K562 (cell line): ENCODE measurements at regions not wholly inside any gene's neighbourhood (a gene's known extent, or its start where the extent isn't known, plus 50 kb on each side); places are given as distances from the start of the nearest gene placed in this dataset.

ENCODE experiments used
- ATAC-seq: fragments of 200-7000 bp; cut with Tn5 transposase; 3 replicates; pipeline ENCODE4 v1.9.1; 2020; ENCODE audit warnings: moderate library complexity
- BruUV-seq: library from RNA; stranded (reverse); fragments of 400-500 nt; replicated peaks from 2 replicates; lab custom pipeline; 2021; lab: Mats Ljungman, UMichigan
- CTCF ChIA-PET: fragments of 300-600 bp; formaldehyde crosslinking; extraction: SDS; loops from one replicate; lab custom pipeline; 2021; ENCODE audit warnings: low intra/inter-chr PET ratio; lab: Yijun Ruan, JAX
- POLR2A ChIA-PET: fragments of 300-600, 350-650 bp; sonication (Branson Sonifier 250); formaldehyde crosslinking; extraction: SDS; loops from one replicate; lab custom pipeline; 2021; ENCODE audit warnings: antibody characterized with exemption, inconsistent platforms; lab: Yijun Ruan, JAX
- DNase-seq, 4 experiments: peaks; one replicate each; pipeline versions ENCODE4 v3.0.0 to v3.0.0-alpha.2; 2011 to 2018; ENCODE audit warnings: low spot score in 3 of 4, mixed read lengths in 3 of 4; ENCODE audit errors: extremely low read depth in 1 of 4
- FAIRE-seq: peaks from 2 replicates; lab custom pipeline; 2011; peaks lifted over from hg19 to GRCh38; lab: Jason Lieb, UNC
- H2AFZ ChIP-seq: 2 replicates; pipeline ENCODE4 v1.6.0; 2011; ENCODE audit warnings: low read depth, low read length, control low read depth, inconsistent platforms
- H3K27ac ChIP-seq: fragments of 200-600 bp; 3 replicates; pipeline ENCODE4 v1.8.0; 2011; ENCODE audit warnings: low read depth, mild to moderate bottlenecking, control low read depth, inconsistent platforms, low read length, moderate library complexity, mixed read lengths; ENCODE audit errors: extremely low read depth
- H3K27me3 ChIP-seq, 2 experiments: fragments of 300-600 bp in 1 of 2; 2 replicates in 1 of 2; 3 replicates in 1 of 2; pipeline versions ENCODE4 v1.6.0 to v1.8.0; 2011; ENCODE audit warnings: inconsistent platforms in 2 of 2, low read length in 2 of 2, mild to moderate bottlenecking in 1 of 2, mixed read lengths in 1 of 2, moderate library complexity in 1 of 2; ENCODE audit not compliant: control insufficient read depth in 2 of 2, insufficient read depth in 2 of 2
- H3K36me3 ChIP-seq: fragments of 300-600 bp; 3 replicates; pipeline ENCODE4 v1.8.0; 2011; ENCODE audit warnings: mild to moderate bottlenecking, low read length, inconsistent platforms; ENCODE audit not compliant: control insufficient read depth, insufficient read depth
- H3K4me1 ChIP-seq, 2 experiments: fragments of 200-600 bp in 1 of 2; replicated peaks in 1 of 2; 2 replicates in 1 of 2; 3 replicates in 1 of 2; pipeline versions ENCODE4 v1.5.1 to v1.8.0; 2011; ENCODE audit warnings: inconsistent platforms in 2 of 2, low read length in 2 of 2, mild to moderate bottlenecking in 1 of 2, mixed read lengths in 1 of 2, moderate library complexity in 1 of 2; ENCODE audit not compliant: control insufficient read depth in 2 of 2, insufficient read depth in 2 of 2
- H3K4me2 ChIP-seq: 2 replicates; pipeline ENCODE4 v1.6.1; 2011; ENCODE audit warnings: low read length, control low read depth, inconsistent platforms, mixed read lengths; ENCODE audit not compliant: insufficient read depth
- H3K4me3 ChIP-seq: fragments of 200-600 bp; sonication (generic), shearing (Covaris generic); 2 replicates; pipeline ENCODE4 v1.5.1; 2016; ENCODE audit warnings: control low read depth, inconsistent platforms
- H3K79me2 ChIP-seq: fragments of 200-600 bp; 3 replicates; pipeline ENCODE4 v1.8.0; 2011; ENCODE audit warnings: low read length, inconsistent platforms; ENCODE audit not compliant: control insufficient read depth, insufficient read depth
- H3K9ac ChIP-seq, 2 experiments: 2 replicates each; pipeline versions ENCODE4 v1.6.0 to v1.6.1; 2011; ENCODE audit warnings: low read depth in 2 of 2, low read length in 2 of 2, control low read depth in 1 of 2, inconsistent platforms in 1 of 2, mild to moderate bottlenecking in 1 of 2, mixed read lengths in 1 of 2; ENCODE audit not compliant: insufficient read depth in 1 of 2
- H3K9me1 ChIP-seq: one replicate; pipeline ENCODE4 v1.6.0; 2011; ENCODE audit warnings: inconsistent platforms, mild to moderate bottlenecking, low read length, moderate library complexity; ENCODE audit not compliant: control insufficient read depth, insufficient read depth
- H3K9me3 ChIP-seq: replicated peaks from 2 replicates; pipeline ENCODE4 v1.5.1; 2011; ENCODE audit warnings: low read depth, low read length, inconsistent platforms; ENCODE audit not compliant: control insufficient read depth, insufficient read depth
- H4K20me1 ChIP-seq: replicated peaks from 2 replicates; pipeline ENCODE4 v1.6.1; 2011; ENCODE audit warnings: low read length, inconsistent platforms, mixed read lengths; ENCODE audit not compliant: control insufficient read depth, insufficient read depth
- C11orf30 ChIP-seq: fragments of 450-650 bp; IDR thresholded peaks from 2 replicates; pipeline ENCODE4 v1.6.1; 2016; ENCODE audit warnings: low read depth, mild to moderate bottlenecking
- CTCF ChIP-seq, 3 experiments: IDR thresholded peaks in 2 of 3; conservative IDR thresholded peaks in 1 of 3; 2 replicates each; pipeline ENCODE4 v1.5.1; 2011 to 2012; ENCODE audit warnings: low read length in 3 of 3, mild to moderate bottlenecking in 3 of 3, control low read depth in 2 of 3, improper control_type of control experiment in 1 of 3, inconsistent platforms in 1 of 3, low read depth in 1 of 3, mixed read lengths in 1 of 3, moderate library complexity in 1 of 3; ENCODE audit not compliant: insufficient read depth in 2 of 3
- FOS ChIP-seq: IDR thresholded peaks from 3 replicates; pipeline ENCODE4 v1.6.1; 2011; ENCODE audit not compliant: insufficient read length; ENCODE audit errors: extremely low read depth
- MLLT1 ChIP-seq, 2 experiments: fragments of 450-650 bp; IDR thresholded peaks; 2 replicates each; pipeline ENCODE4 v1.6.1; 2016
- PHTF2 ChIP-seq: fragments of 250-450 bp; sonication (Bioruptor Pico); IDR thresholded peaks from 2 replicates; pipeline ENCODE4 v1.5.0; 2021; ENCODE audit warnings: mild to moderate bottlenecking
- SMAD1 ChIP-seq: fragments of 150-350 bp; IDR thresholded peaks from 2 replicates; pipeline ENCODE4 v1.6.1; 2014; ENCODE audit warnings: low read length, low read depth; ENCODE audit not compliant: partially characterized antibody
- SMARCA4 ChIP-seq: fragments of 450-650 bp; IDR thresholded peaks from 2 replicates; pipeline ENCODE4 v1.6.1; 2016
- SMARCA5 ChIP-seq: fragments of 450-650 bp; IDR thresholded peaks from 2 replicates; pipeline ENCODE4 v1.6.1; 2016
- SNIP1 ChIP-seq: fragments of 450-650 bp; IDR thresholded peaks from 2 replicates; pipeline ENCODE4 v1.7.1; 2017; ENCODE audit warnings: low read depth, mild to moderate bottlenecking
- WHSC1 ChIP-seq: IDR thresholded peaks from one replicate; pipeline ENCODE4 v1.6.1; 2012; ENCODE audit warnings: low read length, control low read depth, inconsistent platforms
- ZNF280B ChIP-seq: fragments of 250-450 bp; sonication (Bioruptor Pico); IDR thresholded peaks from 2 replicates; pipeline ENCODE4 v1.5.1; 2021; ENCODE audit warnings: mild to moderate bottlenecking
- WGBS: fragments of 100-300 bp; shearing (Covaris generic); methylation state at CpG from one replicate; pipeline ENCODE4 v1.1.6; 2016; ENCODE audit warnings: low coverage, mixed read lengths; ENCODE audit not compliant: insufficient coverage; ENCODE audit errors: missing lambda C conversion rate; 5-methylcytosine and 5-hydroxymethylcytosine counted together
- in situ Hi-C: fragments of 300-500 bp; cut with MboI; formaldehyde crosslinking; loops from 4 replicates; pipeline ENCODE4 v1.15.0; 2018; ENCODE audit warnings: inconsistent platforms, mixed read lengths
- intact Hi-C: fragments of 100-400 bp; cut with micrococcal nuclease; formaldehyde crosslinking; loops from 2 replicates; pipeline ENCODE4 v1.14.2; 2022
- TF ChIP-seq, protein P1 (sequence below): sonication (generic); formaldehyde crosslinking; IDR thresholded peaks from 2 replicates; pipeline ENCODE4 v1.5.0; 2020; ENCODE audit warnings: missing genetic modification reagents
- TF ChIP-seq, protein P2 (sequence below): IDR thresholded peaks from 2 replicates; pipeline ENCODE4 v1.6.1; 2016; ENCODE audit warnings: missing genetic modification characterization, missing compliant biosample characterization
- TF ChIP-seq, protein P3 (sequence below): sonication (generic); formaldehyde crosslinking; IDR thresholded peaks from 2 replicates; pipeline ENCODE4 v1.8.1; 2022; ENCODE audit warnings: missing genetic modification reagents
- TF ChIP-seq, protein P4 (sequence below): IDR thresholded peaks from 2 replicates; pipeline ENCODE4 v1.6.1; 2011; ENCODE audit not compliant: insufficient read length; ENCODE audit errors: extremely low read depth

GRCh38 chr10:24039897-24040296 lies 169.0 kb upstream of the KIAA1217 start:
- H3K36me3 ChIP-seq = no peaks in the 10 kb centered on the region
- H3K9me1 ChIP-seq = no peaks in the 10 kb centered on the region
- no peak overlapping the region for H3K27ac ChIP-seq
- in situ Hi-C loops = no loop called here
- ATAC-seq = no peak
- BruUV-seq = no TSS peak
- no peak overlapping the region for H3K4me3 ChIP-seq
- H4K20me1 ChIP-seq = no peaks in the 10 kb centered on the region
- no peaks in the 10 kb centered on the region for H3K27me3 ChIP-seq
- H3K4me1 ChIP-seq = no peaks in the 10 kb centered on the region
- no peak overlapping the region for H3K9ac ChIP-seq
- WGBS = 0% methylated on average over 3 of the region's 3 CpGs
- no peak overlapping the region for H3K4me2 ChIP-seq
- intact Hi-C loops = no loop called here
- ChIA-PET POLR2A (no interaction called here), CTCF (interaction anchor here (0.6 kb wide), 1 partner anchor 547 kb away, joined by 3 read pairs; no protein-coding TSS in a partner anchor)
- FAIRE-seq = no peak
- DNase-seq = no peak
- H3K79me2 ChIP-seq = no peaks in the 10 kb centered on the region
- no peaks in the 10 kb centered on the region for H3K9me3 ChIP-seq
- H2AFZ ChIP-seq = no peak overlapping the region
- no peak for TF ChIP-seq SMARCA5
- TF ChIP-seq, protein P1, sequence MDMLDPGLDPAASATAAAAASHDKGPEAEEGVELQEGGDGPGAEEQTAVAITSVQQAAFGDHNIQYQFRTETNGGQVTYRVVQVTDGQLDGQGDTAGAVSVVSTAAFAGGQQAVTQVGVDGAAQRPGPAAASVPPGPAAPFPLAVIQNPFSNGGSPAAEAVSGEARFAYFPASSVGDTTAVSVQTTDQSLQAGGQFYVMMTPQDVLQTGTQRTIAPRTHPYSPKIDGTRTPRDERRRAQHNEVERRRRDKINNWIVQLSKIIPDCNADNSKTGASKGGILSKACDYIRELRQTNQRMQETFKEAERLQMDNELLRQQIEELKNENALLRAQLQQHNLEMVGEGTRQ (CRISPR knock-in tag) = no peak
- no peak for TF ChIP-seq SMARCA4
- TF ChIP-seq, protein P2, sequence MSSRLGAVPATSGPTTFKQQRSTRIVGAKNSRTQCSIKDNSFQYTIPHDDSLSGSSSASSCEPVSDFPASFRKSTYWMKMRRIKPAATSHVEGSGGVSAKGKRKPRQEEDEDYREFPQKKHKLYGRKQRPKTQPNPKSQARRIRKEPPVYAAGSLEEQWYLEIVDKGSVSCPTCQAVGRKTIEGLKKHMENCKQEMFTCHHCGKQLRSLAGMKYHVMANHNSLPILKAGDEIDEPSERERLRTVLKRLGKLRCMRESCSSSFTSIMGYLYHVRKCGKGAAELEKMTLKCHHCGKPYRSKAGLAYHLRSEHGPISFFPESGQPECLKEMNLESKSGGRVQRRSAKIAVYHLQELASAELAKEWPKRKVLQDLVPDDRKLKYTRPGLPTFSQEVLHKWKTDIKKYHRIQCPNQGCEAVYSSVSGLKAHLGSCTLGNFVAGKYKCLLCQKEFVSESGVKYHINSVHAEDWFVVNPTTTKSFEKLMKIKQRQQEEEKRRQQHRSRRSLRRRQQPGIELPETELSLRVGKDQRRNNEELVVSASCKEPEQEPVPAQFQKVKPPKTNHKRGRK (tag) = no peak
- TF ChIP-seq FOS = no peak
- TF ChIP-seq, protein P3, sequence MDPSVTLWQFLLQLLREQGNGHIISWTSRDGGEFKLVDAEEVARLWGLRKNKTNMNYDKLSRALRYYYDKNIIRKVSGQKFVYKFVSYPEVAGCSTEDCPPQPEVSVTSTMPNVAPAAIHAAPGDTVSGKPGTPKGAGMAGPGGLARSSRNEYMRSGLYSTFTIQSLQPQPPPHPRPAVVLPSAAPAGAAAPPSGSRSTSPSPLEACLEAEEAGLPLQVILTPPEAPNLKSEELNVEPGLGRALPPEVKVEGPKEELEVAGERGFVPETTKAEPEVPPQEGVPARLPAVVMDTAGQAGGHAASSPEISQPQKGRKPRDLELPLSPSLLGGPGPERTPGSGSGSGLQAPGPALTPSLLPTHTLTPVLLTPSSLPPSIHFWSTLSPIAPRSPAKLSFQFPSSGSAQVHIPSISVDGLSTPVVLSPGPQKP (CRISPR knock-in tag) = no peak
- no peak for TF ChIP-seq ZNF280B (CRISPR knock-in tag)
- no peak for TF ChIP-seq SNIP1
- no peak for TF ChIP-seq CTCF (IDR thresholded peaks at IDR 0.05 in 2 of 3, conservative IDR thresholded peaks at IDR 0.05 in 1 of 3; ENCODE audit: insufficient read depth in 2 of 3, low read depth in 1 of 3, low read length in 3 of 3)
- TF ChIP-seq PHTF2 = no peak
- no peak for TF ChIP-seq C11orf30
- TF ChIP-seq, protein P4, sequence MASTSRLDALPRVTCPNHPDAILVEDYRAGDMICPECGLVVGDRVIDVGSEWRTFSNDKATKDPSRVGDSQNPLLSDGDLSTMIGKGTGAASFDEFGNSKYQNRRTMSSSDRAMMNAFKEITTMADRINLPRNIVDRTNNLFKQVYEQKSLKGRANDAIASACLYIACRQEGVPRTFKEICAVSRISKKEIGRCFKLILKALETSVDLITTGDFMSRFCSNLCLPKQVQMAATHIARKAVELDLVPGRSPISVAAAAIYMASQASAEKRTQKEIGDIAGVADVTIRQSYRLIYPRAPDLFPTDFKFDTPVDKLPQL = no peak
- TF ChIP-seq WHSC1 = no peak
- TF ChIP-seq SMAD1 = no peak
- TF ChIP-seq MLLT1 (IDR thresholded peaks at IDR 0.05) = no peak
